LNCAP (cell line): ENCODE measurements at regions not wholly inside any gene's neighbourhood (a gene's known extent, or its start where the extent isn't known, plus 50 kb on each side); places are given as distances from the start of the nearest gene placed in this dataset.

ENCODE experiments used
- CTCF ChIP-seq: fragments of 450-650 bp; IDR thresholded peaks from 2 replicates; pipeline ENCODE4 v1.5.1; 2017; ENCODE audit warnings: mild to moderate bottlenecking

- no peak for TF ChIP-seq CTCF
Measured at GRCh38 chr3:110925798-110926197, 145.8 kb upstream of the NECTIN3 start.

GRCh38 chr3:110928016-110928662 is 143.5 kb upstream of the NECTIN3 start:
- no peak for TF ChIP-seq CTCF

GRCh38 chr3:110929816-110930215 is 141.8 kb upstream of the NECTIN3 start:
- no peak for TF ChIP-seq CTCF

GRCh38 chr3:110932567-110932966 is 139.0 kb upstream of the NECTIN3 start:
- no peak for TF ChIP-seq CTCF

GRCh38 chr3:110933821-110934426 is 137.7 kb upstream of the NECTIN3 start:
- TF ChIP-seq CTCF = no peak

- TF ChIP-seq CTCF = no peak
Measured at GRCh38 chr3:110938629-110939028, 133.0 kb upstream of the NECTIN3 start.

GRCh38 chr3:110940055-110940454 is 131.6 kb upstream of the NECTIN3 start:
- no peak for TF ChIP-seq CTCF
